H1 (cell line): ENCODE measurements at regions not wholly inside any gene's neighbourhood (a gene's known extent, or its start where the extent isn't known, plus 50 kb on each side); places are given as distances from the start of the nearest gene placed in this dataset.

Experiments
- ATF2 ChIP-seq: IDR thresholded peaks from 2 replicates; pipeline ENCODE4 v1.6.1; 2012; ENCODE audit warnings: low read length, inconsistent platforms
- PHF8 ChIP-seq: fragments of 200-600 bp; sonication (generic); conservative IDR thresholded peaks from 2 replicates; pipeline ENCODE4 v1.7.1; 2012; ENCODE audit warnings: low read depth, mild to moderate bottlenecking, inconsistent platforms, low read length, moderate library complexity

- TF ChIP-seq ATF2 = no peak
- no peak for TF ChIP-seq PHF8
Observed at GRCh38 chr12:94831081-94831751, 172.3 kb downstream of the NDUFA12 start (continued).
